H1 (cell line): ENCODE measurements at regions not wholly inside any gene's neighbourhood (a gene's known extent, or its start where the extent isn't known, plus 50 kb on each side); places are given as distances from the start of the nearest gene placed in this dataset.
"Not testable (repeated sequence)": the region's sequence is repeated elsewhere in the genome, so short reads cannot be mapped to it uniquely, and the experiment has no call there.

Source experiments
- CTCF ChIA-PET: fragments of 300-600 bp; sonication (Branson Sonifier 250); formaldehyde crosslinking; loops from one replicate; lab custom pipeline; 2021; ENCODE audit not compliant: partially characterized antibody; lab: Charles Lee
- POLR2A ChIA-PET: fragments of 300-600 bp; sonication (Branson Sonifier 250); formaldehyde crosslinking; loops from one replicate; lab custom pipeline; 2021; ENCODE audit warnings: inconsistent platforms; ENCODE audit not compliant: partially characterized antibody; lab: Charles Lee
- DNase-seq, 2 experiments: peaks; one replicate each; pipeline versions ENCODE4 v3.0.0 to v3.0.0-alpha.2; 2010 to 2022; ENCODE audit warnings: low spot score in 2 of 2, low read depth in 1 of 2, mixed read lengths in 1 of 2
- FAIRE-seq: peaks from 2 replicates; lab custom pipeline; 2011; peaks lifted over from hg19 to GRCh38; lab: Jason Lieb, UNC
- H2AFZ ChIP-seq: 2 replicates; pipeline ENCODE4 v1.8.1; 2012; ENCODE audit warnings: low read length, inconsistent platforms
- H2AK5ac ChIP-seq: 2 replicates; pipeline ENCODE4 v1.6.1; 2013; ENCODE audit warnings: low read depth, low read length
- H2BK120ac ChIP-seq: replicated peaks from 2 replicates; pipeline ENCODE3; 2013; ENCODE audit warnings: low read depth, low read length, inconsistent platforms
- H2BK12ac ChIP-seq: 2 replicates; pipeline ENCODE4 v1.6.1; 2013; ENCODE audit warnings: low read depth, low read length
- H2BK15ac ChIP-seq: 2 replicates; pipeline ENCODE4 v1.6.1; 2013; ENCODE audit warnings: low read length
- H2BK20ac ChIP-seq: 2 replicates; pipeline ENCODE4 v1.6.1; 2013; ENCODE audit warnings: low read length
- H2BK5ac ChIP-seq: 2 replicates; pipeline ENCODE4 v1.6.1; 2013; ENCODE audit warnings: low read depth, low read length
- H3K14ac ChIP-seq: 2 replicates; pipeline ENCODE4 v1.6.1; 2013; ENCODE audit warnings: inconsistent platforms; ENCODE audit not compliant: insufficient read length
- H3K18ac ChIP-seq: 2 replicates; pipeline ENCODE4 v1.6.1; 2013; ENCODE audit warnings: low read length; ENCODE audit errors: extremely low read depth
- H3K23ac ChIP-seq: 2 replicates; pipeline ENCODE4 v1.6.1; 2013; ENCODE audit warnings: inconsistent platforms; ENCODE audit not compliant: insufficient read length
- H3K23me2 ChIP-seq: 2 replicates; pipeline ENCODE4 v1.6.1; 2013; ENCODE audit warnings: low read depth, low read length
- H3K27ac ChIP-seq: 2 replicates; pipeline ENCODE4 v1.6.1; 2011; ENCODE audit warnings: low read depth, low read length, inconsistent platforms
- H3K27me3 ChIP-seq, 4 experiments: replicated peaks in 1 of 4; 1 replicate in 1 of 4; 2 replicates in 3 of 4; pipeline versions ENCODE4 v1.6.1 to v1.8.1; 2011 to 2013; ENCODE audit warnings: low read length in 3 of 4, mild to moderate bottlenecking in 3 of 4, inconsistent platforms in 2 of 4, mixed read lengths in 2 of 4, moderate library complexity in 1 of 4; ENCODE audit not compliant: control insufficient read depth in 3 of 4, insufficient read depth in 3 of 4; ENCODE audit errors: extremely low read depth in 1 of 4
- H3K36me3 ChIP-seq, 4 experiments: 2 replicates each; pipeline versions ENCODE4 v1.6.1 to v1.8.1; 2011 to 2013; ENCODE audit warnings: mild to moderate bottlenecking in 4 of 4, low read length in 3 of 4, moderate library complexity in 2 of 4, control low read depth in 1 of 4, inconsistent platforms in 1 of 4; ENCODE audit not compliant: insufficient read depth in 4 of 4, control insufficient read depth in 2 of 4
- H3K4ac ChIP-seq: replicated peaks from 2 replicates; pipeline ENCODE3; 2013; ENCODE audit warnings: low read length, low read depth, mixed read lengths, inconsistent platforms; ENCODE audit not compliant: insufficient read length
- H3K4me1 ChIP-seq, 4 experiments: replicated peaks in 1 of 4; 1 replicate in 1 of 4; 2 replicates in 3 of 4; pipeline versions ENCODE4 v1.6.1 to v1.8.1; 2011 to 2013; ENCODE audit warnings: low read length in 3 of 4, inconsistent platforms in 2 of 4, mixed read lengths in 1 of 4; ENCODE audit not compliant: insufficient read depth in 4 of 4, control insufficient read depth in 3 of 4
- H3K4me2 ChIP-seq, 2 experiments: 2 replicates each; pipeline versions ENCODE4 v1.6.1 to v1.8.1; 2011 to 2013; ENCODE audit warnings: low read depth in 2 of 2, low read length in 2 of 2, control low read depth in 1 of 2, inconsistent platforms in 1 of 2, mild to moderate bottlenecking in 1 of 2; ENCODE audit not compliant: insufficient read depth in 1 of 2
- H3K4me3 ChIP-seq, 4 experiments: fragments of 200-600, 300-600 bp in 1 of 4; sonication (generic), shearing (Covaris generic), sonication (Bioruptor Twin) in 1 of 4; 2 replicates each; pipeline versions ENCODE4 v1.5.1 to v1.8.1; 2011 to 2016; ENCODE audit warnings: low read length in 4 of 4, low read depth in 3 of 4, control low read depth in 2 of 4, inconsistent platforms in 2 of 4, mild to moderate bottlenecking in 2 of 4, mixed read lengths in 1 of 4, moderate library complexity in 1 of 4; ENCODE audit not compliant: insufficient read depth in 2 of 4; ENCODE audit errors: extremely low read depth in 1 of 4
- H3K56ac ChIP-seq: replicated peaks from 2 replicates; pipeline ENCODE3; 2013; ENCODE audit warnings: low read depth, mild to moderate bottlenecking, mixed read lengths, low read length, inconsistent platforms; ENCODE audit not compliant: insufficient read length
- H3K79me1 ChIP-seq: 2 replicates; pipeline ENCODE4 v1.6.1; 2013; ENCODE audit warnings: low read depth, low read length, control low read depth
- H3K79me2 ChIP-seq, 2 experiments: 2 replicates each; pipeline versions ENCODE4 v1.6.1 to v1.8.1; 2012 to 2013; ENCODE audit warnings: low read length in 2 of 2, mild to moderate bottlenecking in 2 of 2, inconsistent platforms in 1 of 2; ENCODE audit not compliant: insufficient read depth in 2 of 2, control insufficient read depth in 1 of 2
- H3K9ac ChIP-seq, 4 experiments: replicated peaks in 1 of 4; 1 replicate in 1 of 4; 2 replicates in 3 of 4; pipeline versions ENCODE4 v1.6.1 to v1.8.1; 2011 to 2013; ENCODE audit warnings: low read depth in 3 of 4, low read length in 3 of 4, control low read depth in 2 of 4, mild to moderate bottlenecking in 2 of 4, moderate library complexity in 2 of 4, inconsistent platforms in 1 of 4; ENCODE audit errors: extremely low read depth in 1 of 4
- H3K9me3 ChIP-seq, 2 experiments: 2 replicates each; pipeline versions ENCODE4 v1.6.1 to v1.8.1; 2012 to 2013; ENCODE audit warnings: mild to moderate bottlenecking in 2 of 2, moderate library complexity in 2 of 2, control low read depth in 1 of 2, inconsistent platforms in 1 of 2, low read depth in 1 of 2, low read length in 1 of 2, mixed read lengths in 1 of 2; ENCODE audit not compliant: insufficient read depth in 2 of 2
- H4K20me1 ChIP-seq, 2 experiments: replicated peaks in 1 of 2; 2 replicates each; pipeline versions ENCODE3 to v1.8.1; 2011 to 2013; ENCODE audit warnings: inconsistent platforms in 2 of 2, low read length in 2 of 2, mild to moderate bottlenecking in 1 of 2; ENCODE audit not compliant: insufficient read depth in 2 of 2, control insufficient read depth in 1 of 2
- H4K5ac ChIP-seq: 2 replicates; pipeline ENCODE4 v1.6.1; 2013; ENCODE audit warnings: low read length, low read depth, mixed read lengths, inconsistent platforms; ENCODE audit not compliant: insufficient read length
- H4K8ac ChIP-seq: 2 replicates; pipeline ENCODE4 v1.8.0; 2013; ENCODE audit warnings: mild to moderate bottlenecking, moderate library complexity, low read length, inconsistent platforms; ENCODE audit not compliant: insufficient read depth; ENCODE audit errors: extremely low read depth
- H4K91ac ChIP-seq: replicated peaks from 2 replicates; pipeline ENCODE3; 2013; ENCODE audit warnings: low read length, mixed read lengths, inconsistent platforms; ENCODE audit not compliant: insufficient read length
- WGBS, 2 experiments: shearing (Covaris generic) in 1 of 2; methylation state at CpG; one replicate each; pipeline versions ENCODE4 v1.1.6 to v1.1.7; 2013 to 2015; ENCODE audit warnings: low lambda C conversion rate in 2 of 2, mixed read lengths in 2 of 2, inconsistent platforms in 1 of 2, low coverage in 1 of 2, missing lambda C conversion rate in 1 of 2; ENCODE audit not compliant: insufficient replicate concordance in 2 of 2, insufficient coverage in 1 of 2, insufficient read length in 1 of 2; ENCODE audit errors: extremely low coverage in 1 of 2, missing lambda C conversion rate in 1 of 2; 5-methylcytosine and 5-hydroxymethylcytosine counted together

DNA sequence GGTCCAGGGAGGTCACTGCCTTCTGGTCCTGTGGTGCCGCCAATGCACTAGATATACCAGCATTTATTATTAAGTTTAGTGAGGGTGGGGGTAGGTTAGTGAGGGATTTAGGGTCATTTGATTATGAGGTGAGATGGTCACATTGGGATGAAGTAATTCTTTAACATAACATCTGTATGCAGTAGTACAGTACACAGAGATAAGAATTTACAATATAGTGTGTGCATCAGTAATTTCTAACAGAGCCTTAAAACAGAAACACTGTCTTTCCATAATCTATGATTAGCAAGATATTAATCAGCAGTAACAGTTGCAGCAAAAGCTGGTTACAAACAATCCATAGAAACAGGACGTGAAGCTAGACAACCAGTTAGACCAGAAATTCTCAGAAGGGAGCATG is 318.4 kb downstream of the COL11A1 start:
- DNase-seq: not testable (repeated sequence)

More for the DNA sequence above, 318.4 kb downstream of the COL11A1 start:
- H3K4me1 ChIP-seq, H3K36me3 ChIP-seq, H3K14ac ChIP-seq, H2AK5ac ChIP-seq, H3K4me2 ChIP-seq, H3K4ac ChIP-seq, CTCF ChIA-PET, POLR2A ChIA-PET, H3K56ac ChIP-seq, H2BK20ac ChIP-seq, H3K23me2 ChIP-seq, H3K27me3 ChIP-seq, H2BK5ac ChIP-seq, H4K20me1 ChIP-seq, H3K4me3 ChIP-seq, H4K8ac ChIP-seq, H3K27ac ChIP-seq, H3K18ac ChIP-seq, H3K9me3 ChIP-seq, H3K79me1 ChIP-seq, H2BK15ac ChIP-seq, FAIRE-seq, H3K79me2 ChIP-seq, H3K23ac ChIP-seq, H2AFZ ChIP-seq, H4K91ac ChIP-seq, H2BK12ac ChIP-seq, H2BK120ac ChIP-seq, H4K5ac ChIP-seq, H3K9ac ChIP-seq: not testable (repeated sequence)
- WGBS, 2 experiments: 92% methylated on average over 2 of the region's 2 CpGs; no CpG with 5 or more reads in 1 of the 2 experiments
